BE2C (cell line): ENCODE measurements at regions not wholly inside any gene's neighbourhood (a gene's known extent, or its start where the extent isn't known, plus 50 kb on each side); places are given as distances from the start of the nearest gene placed in this dataset.

ENCODE experiments used
- DNase-seq: peaks from one replicate; pipeline ENCODE4 v3.0.0-alpha.2; 2020
- H3K27me3 ChIP-seq: fragments of 250-450 bp; sonication (Bioruptor Pico); 2 replicates; pipeline ENCODE4 v1.5.1; 2020; ENCODE audit warnings: mild to moderate bottlenecking
- H3K36me3 ChIP-seq: fragments of 250-450 bp; sonication (Bioruptor Pico); 2 replicates; pipeline ENCODE4 v1.5.1; 2020; ENCODE audit warnings: mild to moderate bottlenecking
- H3K4me1 ChIP-seq: fragments of 250-450 bp; sonication (Bioruptor Pico); 2 replicates; pipeline ENCODE4 v1.5.1; 2020
- H3K4me3 ChIP-seq: 2 replicates; pipeline ENCODE4 v1.5.1; 2011; ENCODE audit warnings: low read depth, low read length
- H3K9me3 ChIP-seq: fragments of 250-450 bp; sonication (Bioruptor Pico); 2 replicates; pipeline ENCODE4 v1.5.1; 2020
- TF ChIP-seq, protein P1 (sequence below): IDR thresholded peaks from 2 replicates; pipeline ENCODE4 v1.5.1; 2012; ENCODE audit warnings: mild to moderate bottlenecking, low read depth, low read length

- TF ChIP-seq, protein P1, sequence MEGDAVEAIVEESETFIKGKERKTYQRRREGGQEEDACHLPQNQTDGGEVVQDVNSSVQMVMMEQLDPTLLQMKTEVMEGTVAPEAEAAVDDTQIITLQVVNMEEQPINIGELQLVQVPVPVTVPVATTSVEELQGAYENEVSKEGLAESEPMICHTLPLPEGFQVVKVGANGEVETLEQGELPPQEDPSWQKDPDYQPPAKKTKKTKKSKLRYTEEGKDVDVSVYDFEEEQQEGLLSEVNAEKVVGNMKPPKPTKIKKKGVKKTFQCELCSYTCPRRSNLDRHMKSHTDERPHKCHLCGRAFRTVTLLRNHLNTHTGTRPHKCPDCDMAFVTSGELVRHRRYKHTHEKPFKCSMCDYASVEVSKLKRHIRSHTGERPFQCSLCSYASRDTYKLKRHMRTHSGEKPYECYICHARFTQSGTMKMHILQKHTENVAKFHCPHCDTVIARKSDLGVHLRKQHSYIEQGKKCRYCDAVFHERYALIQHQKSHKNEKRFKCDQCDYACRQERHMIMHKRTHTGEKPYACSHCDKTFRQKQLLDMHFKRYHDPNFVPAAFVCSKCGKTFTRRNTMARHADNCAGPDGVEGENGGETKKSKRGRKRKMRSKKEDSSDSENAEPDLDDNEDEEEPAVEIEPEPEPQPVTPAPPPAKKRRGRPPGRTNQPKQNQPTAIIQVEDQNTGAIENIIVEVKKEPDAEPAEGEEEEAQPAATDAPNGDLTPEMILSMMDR: no peak
- no peaks in the 10 kb centered on the region for H3K9me3 ChIP-seq
- H3K36me3 ChIP-seq: peaks cover 5% of the 10 kb centered on the region; the same call in 1 of the 2 replicates
- peaks cover 34% of the 10 kb centered on the region for H3K4me1 ChIP-seq
- H3K27me3 ChIP-seq: no peaks in the 10 kb centered on the region
- DNase-seq: no peak
- no peak overlapping the region for H3K4me3 ChIP-seq
Measured at GRCh38 chr3:124207077-124207476, 215.2 kb upstream of the ROPN1 start.

DNA sequence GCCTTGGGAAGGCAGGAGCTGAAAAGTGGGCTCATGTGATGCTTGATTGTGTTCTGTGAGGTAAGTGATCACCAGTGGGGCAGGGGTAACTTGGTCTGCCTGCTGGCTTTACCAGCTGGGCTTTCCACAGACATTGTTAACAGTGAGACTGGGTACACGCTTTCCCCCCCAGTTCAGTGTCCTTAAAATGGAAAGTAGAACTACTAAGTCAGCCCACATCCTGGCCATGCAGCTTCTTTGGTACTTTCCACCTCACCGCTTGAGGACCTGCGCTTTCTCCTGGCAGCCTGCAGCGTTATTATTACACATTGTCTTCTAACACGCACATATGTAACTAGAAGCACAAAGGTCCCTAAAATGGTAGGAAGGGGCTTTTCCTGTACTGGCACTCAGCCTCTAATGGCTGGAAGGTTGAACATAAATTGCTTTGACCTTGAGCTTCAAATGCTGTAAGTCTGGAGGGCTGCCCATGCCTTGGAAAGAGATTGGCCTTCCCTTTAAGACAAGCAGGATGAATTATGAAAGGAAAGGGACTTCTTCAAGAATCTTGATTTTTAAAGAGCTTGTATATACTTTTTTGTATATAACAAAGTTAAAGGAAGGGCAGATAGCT is 216.1 kb upstream of the ROPN1 start:
- TF ChIP-seq, protein P1: no peak
- no peaks in the 10 kb centered on the region for H3K27me3 ChIP-seq
- no peaks in the 10 kb centered on the region; the same call in 1 of the 2 replicates for H3K9me3 ChIP-seq
- H3K36me3 ChIP-seq: peaks cover 5% of the 10 kb centered on the region; the same call in 1 of the 2 replicates
- H3K4me1 ChIP-seq: peaks cover 25% of the 10 kb centered on the region
- no peak overlapping the region for H3K4me3 ChIP-seq
- DNase-seq: no peak

- DNase-seq: no peak
- TF ChIP-seq, protein P1: no peak
- H3K36me3 ChIP-seq: peaks cover 5% of the 10 kb centered on the region; the same call in 1 of the 2 replicates
- H3K9me3 ChIP-seq: no peaks in the 10 kb centered on the region; the same call in 1 of the 2 replicates
- H3K4me3 ChIP-seq: no peak overlapping the region
- no peaks in the 10 kb centered on the region for H3K27me3 ChIP-seq
- peaks cover 11% of the 10 kb centered on the region for H3K4me1 ChIP-seq
Measured at GRCh38 chr3:124209426-124209825, 217.5 kb upstream of the ROPN1 start.

- H3K4me1 ChIP-seq: peaks cover 7% of the 10 kb centered on the region
- peaks cover 5% of the 10 kb centered on the region; the same call in 1 of the 2 replicates for H3K36me3 ChIP-seq
- H3K27me3 ChIP-seq: no peaks in the 10 kb centered on the region
- DNase-seq: no peak
- TF ChIP-seq, protein P1: no peak
- H3K4me3 ChIP-seq: no peak overlapping the region
- H3K9me3 ChIP-seq: peaks cover 2% of the 10 kb centered on the region; the same call in 1 of the 2 replicates
Measured at GRCh38 chr3:124210899-124211298, 219.0 kb upstream of the ROPN1 start.

- DNase-seq: no peak
- Histone ChIP-seq H3K4me3 (no peak overlapping the region), H3K4me1 (no peaks in the 10 kb centered on the region; the same call in none of the 2 replicates), H3K36me3 (no peaks in the 10 kb centered on the region), H3K27me3 (no peaks in the 10 kb centered on the region), H3K9me3 (peaks cover 2% of the 10 kb centered on the region; the same call in 1 of the 2 replicates)
- TF ChIP-seq, protein P1: no peak
Measured at GRCh38 chr3:124213641-124214040, 221.7 kb upstream of the ROPN1 start.

DNA sequence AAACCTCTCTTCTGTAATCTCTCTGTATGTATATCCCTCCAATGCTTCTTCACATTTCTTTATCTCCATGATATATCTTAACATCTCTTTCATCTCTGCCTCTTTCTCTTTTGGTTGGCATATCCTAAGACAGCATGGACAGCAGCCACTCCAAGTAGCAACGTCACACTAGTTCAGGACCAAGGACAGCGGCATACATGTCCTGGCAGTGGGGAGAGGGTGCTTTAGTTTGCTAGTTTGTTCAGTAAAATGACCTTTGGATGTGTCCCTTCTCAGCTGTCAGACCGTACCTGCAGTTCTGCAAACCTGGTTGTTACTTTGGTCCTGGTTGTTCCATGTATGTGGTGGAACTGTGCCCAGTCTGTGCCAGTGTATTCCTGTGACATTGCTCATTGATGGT is 225.6 kb upstream of the ROPN1 start:
- no peaks in the 10 kb centered on the region for H3K27me3 ChIP-seq
- TF ChIP-seq, protein P1: no peak
- H3K4me1 ChIP-seq: peaks cover 9% of the 10 kb centered on the region
- DNase-seq: no peak
- peaks cover 2% of the 10 kb centered on the region; the same call in 1 of the 2 replicates for H3K9me3 ChIP-seq
- H3K36me3 ChIP-seq: no peaks in the 10 kb centered on the region
- no peak overlapping the region for H3K4me3 ChIP-seq
